CD4-positive, alpha-beta T cell treated with Interleukin-6 for 4 hours (primary cell): ENCODE measurements at regions not wholly inside any gene's neighbourhood (a gene's known extent, or its start where the extent isn't known, plus 50 kb on each side); places are given as distances from the start of the nearest gene placed in this dataset.

ENCODE experiments used
- DNase-seq: peaks from one replicate; pipeline ENCODE4 v3.0.0-alpha.2; 2020; ENCODE audit warnings: mixed read lengths

DNA sequence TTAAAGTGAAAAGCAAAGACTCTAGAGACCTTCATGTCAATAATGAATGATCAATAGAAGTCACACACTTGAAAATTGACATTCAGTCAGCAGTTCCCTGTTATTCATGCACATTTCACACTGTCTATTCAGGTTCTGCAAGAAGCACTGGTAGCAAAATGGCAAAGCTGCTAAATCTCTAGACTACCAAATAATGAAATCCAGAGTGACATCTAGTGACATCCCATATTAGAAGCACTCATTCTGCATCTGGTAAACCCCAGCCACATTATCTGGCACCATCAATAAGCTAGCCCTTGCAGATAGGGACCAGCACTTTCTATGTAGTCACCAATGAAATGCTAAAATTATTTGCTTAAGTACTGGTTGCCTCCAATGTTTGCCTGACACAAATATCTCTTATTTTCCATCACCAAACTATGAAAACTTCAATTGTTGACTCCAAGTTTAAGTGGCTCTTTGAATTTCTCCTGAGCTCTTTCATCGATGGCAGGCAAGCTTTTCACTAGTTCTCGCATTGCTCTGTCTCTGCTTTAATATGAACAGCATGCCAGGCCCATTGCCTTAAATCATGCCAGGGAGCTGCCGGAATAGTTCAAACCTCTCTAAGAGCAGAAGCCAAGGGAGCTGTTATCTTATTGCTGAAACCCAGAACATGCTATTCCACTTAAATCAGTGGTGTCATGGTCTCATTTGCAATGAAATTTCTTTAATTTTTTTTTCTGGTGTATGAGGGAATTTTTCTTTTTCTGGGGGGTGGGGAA, 409.9 kb downstream of the MZT1 start:
- no peak for DNase-seq

GRCh38 chr13:72316716-72317115, 410.7 kb downstream of the MZT1 start:
- DNase-seq, result no peak

GRCh38 chr13:72315312-72315711, 412.1 kb downstream of the MZT1 start:
- DNase-seq, result no peak

DNA sequence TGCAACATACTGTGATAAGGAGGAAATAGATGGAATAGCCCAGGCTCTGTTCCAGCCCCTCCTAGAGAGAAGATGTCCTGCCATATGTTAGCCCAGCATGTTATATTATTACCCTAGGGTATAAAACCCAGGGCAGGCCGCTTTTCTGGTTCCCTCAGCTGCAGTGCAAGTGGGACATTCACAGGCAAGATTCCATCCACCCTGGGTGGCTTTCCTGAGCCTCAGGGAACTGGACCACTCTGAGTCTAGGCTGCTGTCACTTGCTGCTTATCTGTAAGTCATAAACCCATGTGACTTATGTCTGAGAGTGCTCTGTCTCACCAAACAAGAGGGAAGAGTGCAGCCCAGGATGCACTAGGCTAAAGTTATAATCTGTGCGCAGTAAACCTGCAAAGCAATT, 413.2 kb downstream of the MZT1 start:
- DNase-seq, result no peak

GRCh38 chr13:72313546-72313945, 413.9 kb downstream of the MZT1 start:
- no peak for DNase-seq

DNA sequence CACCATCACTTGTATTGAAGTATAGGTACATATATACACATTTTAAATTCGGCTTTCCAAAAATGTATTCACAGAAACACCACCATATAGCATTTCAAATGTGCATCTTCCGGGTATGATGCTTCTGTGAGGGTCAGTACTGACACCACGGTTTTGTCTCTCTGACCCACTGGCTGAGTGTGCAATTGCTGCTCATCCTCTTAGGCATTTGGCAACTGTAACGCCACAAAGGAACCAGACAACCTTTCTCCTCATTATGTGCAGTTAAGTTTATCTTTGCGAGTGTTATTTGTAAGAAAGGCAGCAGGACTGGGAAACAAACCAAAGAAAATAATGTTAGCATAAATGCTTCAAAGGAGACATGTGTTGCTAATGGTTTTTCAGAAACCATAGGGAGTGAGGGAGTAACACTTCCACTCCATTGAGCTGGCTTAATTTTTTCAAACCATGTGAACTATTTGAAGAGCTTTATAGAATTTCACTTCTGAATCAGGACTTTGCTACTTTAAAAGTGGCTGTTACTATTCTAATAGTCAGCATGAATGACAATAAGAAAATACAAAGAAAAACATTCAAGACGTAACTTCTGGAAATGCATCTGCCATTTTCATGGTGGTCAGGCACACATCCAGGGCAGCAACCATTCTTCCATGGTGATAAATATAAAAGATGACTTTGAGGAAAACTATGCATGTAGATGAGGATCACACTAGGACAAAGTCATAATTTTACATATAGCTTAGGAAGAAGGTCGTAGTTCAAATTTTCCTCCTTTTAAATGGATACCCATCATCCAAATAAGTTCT, 423.3 kb downstream of the MZT1 start:
- no peak for DNase-seq

DNA sequence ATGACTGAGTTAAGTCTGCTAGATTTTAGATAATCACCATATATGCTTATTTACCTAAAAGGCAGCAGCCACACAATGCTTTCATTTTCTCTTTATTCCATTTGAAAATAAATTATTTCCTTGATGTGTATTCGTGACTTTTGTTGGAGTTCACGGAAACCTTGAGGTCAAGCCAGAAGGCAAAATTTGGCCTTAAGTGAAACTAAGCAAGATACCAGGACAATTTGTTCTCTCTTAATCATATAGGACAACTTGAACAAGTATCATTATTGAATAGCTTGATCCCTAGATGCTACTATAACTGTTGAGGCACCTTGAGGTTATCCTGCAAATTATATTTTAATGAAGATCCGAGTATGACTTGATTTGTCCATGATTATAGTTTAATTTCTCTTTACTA, 429.2 kb upstream of the DACH1 start:
- no peak for DNase-seq

DNA sequence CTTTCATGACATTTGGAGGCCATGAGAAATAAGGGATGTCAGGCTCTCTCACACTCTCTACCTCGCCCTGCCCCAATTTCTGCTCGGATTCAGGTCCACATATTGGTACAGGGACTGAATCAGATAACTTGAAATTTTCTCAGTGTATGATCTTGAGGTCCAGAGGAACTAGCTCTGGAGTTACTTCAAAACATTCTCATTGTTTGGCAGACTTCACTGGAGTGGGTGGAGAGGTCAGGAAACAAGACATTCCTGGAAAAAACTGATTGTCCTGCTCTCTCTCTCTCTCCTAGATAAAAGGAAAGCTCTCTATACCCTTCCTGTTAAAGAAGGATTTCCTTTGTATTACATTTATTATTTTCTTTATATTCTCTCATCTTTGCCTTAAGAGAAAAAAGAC, 428.1 kb upstream of the DACH1 start:
- no peak for DNase-seq

DNA sequence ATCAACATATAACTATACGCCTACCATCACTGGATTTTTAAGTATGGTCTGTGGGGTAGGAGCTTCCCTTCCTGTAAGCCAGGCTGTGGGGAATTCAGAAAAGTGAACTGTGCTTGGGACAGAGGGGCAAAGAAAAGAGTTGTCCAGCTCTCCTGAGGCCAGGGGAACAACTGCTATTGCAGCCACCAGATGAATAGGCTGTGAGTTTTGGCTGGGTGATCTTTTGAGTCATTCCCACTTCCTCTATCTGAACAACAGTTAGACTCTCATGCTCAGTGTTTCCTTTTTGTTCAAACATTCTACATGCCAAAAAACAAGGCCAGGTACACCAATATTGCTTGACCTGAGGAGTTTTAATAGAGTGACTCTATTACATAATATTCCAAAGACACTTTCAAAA, 426.2 kb upstream of the DACH1 start:
- no peak for DNase-seq

DNA sequence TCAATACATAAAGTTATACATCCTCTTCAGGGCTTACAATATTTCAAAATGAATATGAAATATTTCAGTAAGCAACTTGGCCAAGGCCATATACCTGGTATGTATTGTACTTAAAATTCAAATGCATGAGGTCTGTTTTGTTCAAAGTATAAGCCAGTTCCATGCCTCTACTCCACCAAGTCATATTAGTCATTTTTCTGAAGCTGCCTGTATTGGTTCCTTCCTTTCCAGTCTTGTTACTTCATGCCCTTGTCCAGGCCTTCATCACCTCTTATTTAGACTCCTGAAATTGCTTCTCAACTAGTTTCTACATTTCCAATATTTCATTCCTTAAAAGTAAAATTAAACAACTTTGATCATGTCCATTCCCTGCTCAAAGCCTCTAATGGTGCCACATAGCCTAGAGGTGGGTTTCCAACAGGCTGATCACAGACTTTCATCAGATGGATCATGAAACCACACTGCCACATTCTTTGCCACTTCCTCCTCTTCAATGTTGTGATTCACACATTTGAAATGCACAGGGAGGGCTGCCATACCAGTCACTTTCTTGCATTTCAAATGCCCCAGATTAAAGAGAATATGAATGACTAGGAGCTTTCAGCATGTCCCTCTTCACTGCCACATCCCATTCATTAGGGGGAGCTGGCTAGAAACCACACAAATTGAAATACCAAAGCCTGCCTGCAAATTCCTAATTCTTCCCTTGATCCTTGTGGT, 424.1 kb upstream of the DACH1 start:
- no peak for DNase-seq

DNA sequence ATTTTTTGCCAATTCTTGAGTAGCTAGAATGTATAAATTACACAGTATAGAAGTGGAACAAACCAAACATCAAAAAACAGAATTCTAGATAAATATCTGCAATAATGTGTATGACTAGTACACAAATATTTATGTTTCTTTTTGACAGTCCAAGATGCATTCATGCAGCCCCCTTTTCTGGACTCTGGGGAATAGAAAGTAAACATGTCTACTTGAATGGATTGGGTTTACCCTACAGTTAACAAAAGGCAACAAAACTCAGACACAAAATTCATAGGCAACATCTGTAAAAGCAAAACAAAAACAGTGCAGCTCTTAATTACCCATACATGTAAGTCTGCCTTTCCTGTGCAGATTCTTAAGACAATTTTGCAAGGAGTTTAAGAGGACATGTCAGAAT, 419.4 kb upstream of the DACH1 start:
- DNase-seq, result no peak

- no peak for DNase-seq
Observed at GRCh38 chr13:72284791-72285190, 417.8 kb upstream of the DACH1 start.

- no peak for DNase-seq
Observed at GRCh38 chr13:72261732-72262131, 394.7 kb upstream of the DACH1 start.

- no peak for DNase-seq
Observed at GRCh38 chr13:72259528-72259927, 392.5 kb upstream of the DACH1 start.

- DNase-seq, result no peak
Observed at GRCh38 chr13:72258340-72258981, 391.5 kb upstream of the DACH1 start.

- no peak for DNase-seq
Observed at GRCh38 chr13:72255908-72256307, 388.9 kb upstream of the DACH1 start.

GRCh38 chr13:72253754-72254153, 386.8 kb upstream of the DACH1 start:
- no peak for DNase-seq

- DNase-seq, result no peak
Observed at GRCh38 chr13:72246396-72246795, 379.4 kb upstream of the DACH1 start.

- no peak for DNase-seq
Observed at GRCh38 chr13:72244788-72245187, 377.8 kb upstream of the DACH1 start.

GRCh38 chr13:72230131-72230530, 363.1 kb upstream of the DACH1 start:
- no peak for DNase-seq

DNA sequence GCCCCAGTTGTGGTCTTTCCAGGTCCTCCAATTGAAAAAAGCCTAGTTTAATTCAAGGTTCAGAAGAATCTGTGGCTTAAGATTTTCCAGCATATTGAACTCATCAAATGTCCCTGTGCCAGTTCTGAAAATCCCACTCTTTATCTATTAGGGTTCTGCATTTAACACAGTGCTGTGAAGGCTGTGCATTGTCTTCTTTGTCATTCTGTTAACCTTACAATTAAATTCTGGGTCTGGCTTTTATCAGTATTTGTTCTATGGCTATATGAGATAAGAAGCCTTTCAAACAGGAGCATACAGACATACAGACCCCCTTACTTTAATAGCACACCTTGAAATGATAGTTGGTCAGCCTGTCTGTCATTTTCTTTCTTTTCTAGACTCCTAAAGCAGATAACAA, 362.1 kb upstream of the DACH1 start:
- no peak for DNase-seq

- no peak for DNase-seq
Observed at GRCh38 chr13:72221276-72221962, 354.4 kb upstream of the DACH1 start.

- DNase-seq, result no peak
Observed at GRCh38 chr13:72218966-72219365, 352.0 kb upstream of the DACH1 start.
